Sigmoid colon (tissue), 6 donors: ENCODE measurements at regions not wholly inside any gene's neighbourhood (a gene's known extent, or its start where the extent isn't known, plus 50 kb on each side); places are given as distances from the start of the nearest gene placed in this dataset.
A peak's percentile ranks its signal among the peaks of the same experiment; 100 is the strongest.
"Not testable (repeated sequence)": the region's sequence is repeated elsewhere in the genome, so short reads cannot be mapped to it uniquely, and the experiment has no call there.

Source experiments
- DNase-seq: peaks from one replicate; pipeline ENCODE4 v3.0.0-alpha.2; 2019
- H3K27ac ChIP-seq, 4 donors: fragments of 200-600 bp; sonication (generic); one replicate each; pipeline ENCODE4 v1.5.1; 2016 to 2019; ENCODE audit warnings: mild to moderate bottlenecking in 1 of 4
- H3K27me3 ChIP-seq, 3 donors: fragments of 200-600 bp; sonication (generic); one replicate each; pipeline ENCODE4 v1.5.1; 2019; ENCODE audit warnings: mild to moderate bottlenecking in 1 of 3
- H3K36me3 ChIP-seq, 4 donors: fragments of 200-600 bp; sonication (generic); one replicate each; pipeline ENCODE4 v1.5.1; 2016 to 2019
- H3K4me1 ChIP-seq, 4 donors: fragments of 200-600 bp; sonication (generic); one replicate each; pipeline ENCODE4 v1.5.1; 2017 to 2019
- H3K4me3 ChIP-seq, 4 donors: fragments of 200-600 bp; sonication (generic); one replicate each; pipeline ENCODE4 v1.5.1; 2017 to 2019; ENCODE audit warnings: mild to moderate bottlenecking in 2 of 4, moderate library complexity in 1 of 4
- H3K9me3 ChIP-seq, 4 donors: fragments of 200-600 bp in 3 of 4; sonication (generic) in 3 of 4; one replicate each; pipeline versions ENCODE4 v1.5.1 to v1.6.1; 2013 to 2019
- CTCF ChIP-seq, 4 experiments: fragments of 450-650 bp in 3 of 4; fragments of 200-600 bp in 1 of 4; IDR thresholded peaks; one replicate each; pipeline ENCODE4 v1.5.1; 2016 to 2019; ENCODE audit warnings: antibody characterized with exemption in 4 of 4, mild to moderate bottlenecking in 3 of 4, moderate library complexity in 2 of 4
- EP300 ChIP-seq, 4 donors: sonication (generic); formaldehyde crosslinking; IDR thresholded peaks; one replicate each; pipeline ENCODE4 v1.6.1; 2017; ENCODE audit warnings: antibody characterized with exemption in 4 of 4
- POLR2A ChIP-seq, 2 donors: fragments of 450-650 bp; IDR thresholded peaks; one replicate each; pipeline ENCODE4 v1.6.1; 2016; ENCODE audit warnings: antibody characterized with exemption in 2 of 2, mild to moderate bottlenecking in 2 of 2, moderate library complexity in 2 of 2
- POLR2AphosphoS5 ChIP-seq, 4 donors: sonication (generic); formaldehyde crosslinking; IDR thresholded peaks; one replicate each; pipeline ENCODE4 v1.6.1; 2017; ENCODE audit warnings: antibody characterized with exemption in 4 of 4
- WGBS, 2 donors: extraction: QIAGEN DNeasy Blood & Tissue Kit; methylation state at CpG; one replicate each; pipeline ENCODE4 v1.1.7; 2013; 5-methylcytosine and 5-hydroxymethylcytosine counted together
- intact Hi-C: fragments of 100-400 bp; cut with DNase I; formaldehyde crosslinking; loops from one replicate; pipeline ENCODE4 v1.15.1; 2023
- donor health status: healthy with polysubstance abuse.
- donor health status: healthy.

GRCh38 chr6:28635547-28636158, 110.0 kb downstream of the GPX5 start:
- H3K27me3 ChIP-seq = peaks cover 7 to 77% (median 22%) of the 10 kb centered on the region in 3 donors
- intact Hi-C loops = no loop called here

GRCh38 chr6:28638787-28639430, 113.2 kb downstream of the GPX5 start:
- 73 to 75% methylated on average over 21 of the region's 21 CpGs for WGBS, 2 donors
- H3K36me3 ChIP-seq = no peaks in the 10 kb centered on the region
- peaks cover 0 to 14% (median 8%) of the 10 kb centered on the region in 4 donors for H3K4me1 ChIP-seq
- intact Hi-C loops = no loop called here
- no peak for TF ChIP-seq POLR2A (IDR thresholded peaks at IDR 0.05)
- no peak for TF ChIP-seq POLR2AphosphoS5 (IDR thresholded peaks at IDR 0.05)
- no peak for TF ChIP-seq EP300 (IDR thresholded peaks at IDR 0.05)
- no peak for TF ChIP-seq CTCF (IDR thresholded peaks at IDR 0.05)
- no peak for DNase-seq
- H3K27ac ChIP-seq = no peak overlapping the region
- H3K9me3 ChIP-seq = no peaks in the 10 kb centered on the region
- H3K4me3 ChIP-seq = no peak overlapping the region
- H3K27me3 ChIP-seq = peaks cover 7 to 58% (median 16%) of the 10 kb centered on the region in 3 donors

More at GRCh38 chr6:28635547-28636158, 110.0 kb downstream of the GPX5 start:
- Histone ChIP-seq H3K4me1 (peaks cover 0 to 14% (median 8%) of the 10 kb centered on the region in 4 donors), H3K36me3 (no peaks in the 10 kb centered on the region), H3K27ac (no peak overlapping the region), H3K9me3 (no peaks in the 10 kb centered on the region), H3K4me3 (peak overlapping the region in 2 of 4 donors; percentile 17 to 27)
- no peak for DNase-seq
- TF ChIP-seq CTCF (IDR thresholded peaks at IDR 0.05) (no peak), EP300 (IDR thresholded peaks at IDR 0.05) (no peak), POLR2A (IDR thresholded peaks at IDR 0.05) (no peak), POLR2AphosphoS5 (IDR thresholded peaks at IDR 0.05) (no peak)
- WGBS, 2 donors = 6 to 14% methylated on average over 20 of the region's 20 CpGs

GRCh38 chr6:28639445-28640290, 114.0 kb downstream of the GPX5 start:
- H3K36me3 ChIP-seq, intact Hi-C loops, H3K9me3 ChIP-seq, H3K4me3 ChIP-seq, DNase-seq, H3K27ac ChIP-seq: not testable (repeated sequence)
- peaks cover 0 to 11% (median 7%) of the 10 kb centered on the region in 4 donors for H3K4me1 ChIP-seq
- 96% methylated on average over 47 of the region's 47 CpGs for WGBS, 2 donors
- H3K27me3 ChIP-seq = peaks cover 5 to 53% (median 13%) of the 10 kb centered on the region in 3 donors

- no peak for DNase-seq
- no peak overlapping the region for H3K4me3 ChIP-seq
- WGBS, 2 donors = 20 to 39% methylated on average over 9 of the region's 9 CpGs
- H3K27ac ChIP-seq = no peak overlapping the region
- H3K4me1 ChIP-seq = peaks cover 0 to 3% (median 2%) of the 10 kb centered on the region in 4 donors
- intact Hi-C loops = no loop called here
- TF ChIP-seq POLR2A (IDR thresholded peaks at IDR 0.05) = no peak
- peaks cover 0 to 38% (median 9%) of the 10 kb centered on the region in 3 donors for H3K27me3 ChIP-seq
- no peaks in the 10 kb centered on the region for H3K36me3 ChIP-seq
- H3K9me3 ChIP-seq = no peaks in the 10 kb centered on the region
Observed at GRCh38 chr6:28643017-28643740, 117.5 kb downstream of the GPX5 start.

GRCh38 chr6:28646650-28647049, 121.0 kb downstream of the GPX5 start:
- peaks cover 0 to 41% (median 3%) of the 10 kb centered on the region in 3 donors for H3K27me3 ChIP-seq
- H3K9me3 ChIP-seq = no peaks in the 10 kb centered on the region
- H3K27ac ChIP-seq = no peak overlapping the region
- no peak overlapping the region for H3K4me3 ChIP-seq
- no peaks in the 10 kb centered on the region for H3K36me3 ChIP-seq
- intact Hi-C loops = no loop called here
- peaks cover 0 to 14% (median 12%) of the 10 kb centered on the region in 4 donors for H3K4me1 ChIP-seq
- TF ChIP-seq POLR2AphosphoS5 (IDR thresholded peaks at IDR 0.05) (no peak), EP300 (IDR thresholded peaks at IDR 0.05) (no peak), CTCF (IDR thresholded peaks at IDR 0.05) (no peak), POLR2A (IDR thresholded peaks at IDR 0.05) (no peak)
- 43 to 76% methylated on average over 1 of the region's 1 CpG for WGBS, 2 donors
- no peak for DNase-seq
